ENCODE measurements at regions not wholly inside any gene's neighbourhood (a gene's known extent, or its start where the extent isn't known, plus 50 kb on each side); places are given as distances from the start of the nearest gene placed in this dataset.

DNA sequence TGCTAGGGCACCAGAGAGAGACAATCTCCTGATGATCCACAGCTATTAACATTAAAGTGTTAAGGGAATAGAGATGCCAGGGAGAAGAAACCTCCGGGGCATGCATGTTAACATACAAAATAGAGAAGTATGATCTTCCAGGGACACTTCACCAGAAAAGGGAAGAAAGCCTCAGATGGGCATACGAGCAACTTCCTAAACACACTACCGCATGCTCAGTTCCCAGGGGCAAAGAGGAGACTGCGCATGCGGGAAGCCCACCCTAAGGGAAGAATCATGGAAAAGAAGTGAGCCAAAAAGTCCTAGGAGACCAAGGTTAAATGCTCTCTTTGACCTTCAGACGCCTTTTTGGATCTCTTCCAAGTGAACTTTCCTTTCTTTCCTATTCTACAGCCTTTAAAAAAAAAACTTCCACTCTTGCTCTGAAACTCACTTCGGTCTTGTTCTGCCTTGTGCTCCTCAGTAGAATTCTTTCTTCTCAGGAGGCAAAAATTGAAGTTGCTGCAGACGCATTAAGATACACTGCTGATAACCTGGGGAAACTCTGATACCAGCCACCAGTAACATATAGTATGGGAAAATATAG, 1211.3 kb downstream of the REEP3 start:
- Histone ChIP-seq H3K36me3 (ENCODE audit: control insufficient read depth in 2 of 2, insufficient read depth in 1 of 2, low read length in 2 of 2) (no peaks in the 10 kb centered on the region), H3K4me1 (ENCODE audit: control insufficient read depth, insufficient read depth, low read length) (no peaks in the 10 kb centered on the region), H3K9me3 (ENCODE audit: control insufficient read depth, insufficient read depth, low read depth, low read length) (no peaks in the 10 kb centered on the region), H3K27ac (ENCODE audit: extremely low read depth, low read depth, low read length) (no peak overlapping the region), H3K4me3 (ENCODE audit: low read depth, low read length) (no peak overlapping the region)
- POLR2A ChIA-PET, result no interaction called here
- TF ChIP-seq ZNF354C (tag by site-specific recombination; IDR thresholded peaks at IDR 0.05; ENCODE audit: borderline replicate concordance, low read depth) (no peak), ZNF501 (tag by site-specific recombination; IDR thresholded peaks at IDR 0.05) (no peak), HOXC10 (CRISPR knock-in tag; IDR thresholded peaks at IDR 0.05) (no peak), KLF16 (tag by site-specific recombination; IDR thresholded peaks at IDR 0.05) (no peak), ZNF184 (tag by site-specific recombination; IDR thresholded peaks at IDR 0.05) (no peak), ZNF433 (tag by site-specific recombination; IDR thresholded peaks at IDR 0.05; ENCODE audit: low read depth) (no peak)
- TF ChIP-seq, protein P1, sequence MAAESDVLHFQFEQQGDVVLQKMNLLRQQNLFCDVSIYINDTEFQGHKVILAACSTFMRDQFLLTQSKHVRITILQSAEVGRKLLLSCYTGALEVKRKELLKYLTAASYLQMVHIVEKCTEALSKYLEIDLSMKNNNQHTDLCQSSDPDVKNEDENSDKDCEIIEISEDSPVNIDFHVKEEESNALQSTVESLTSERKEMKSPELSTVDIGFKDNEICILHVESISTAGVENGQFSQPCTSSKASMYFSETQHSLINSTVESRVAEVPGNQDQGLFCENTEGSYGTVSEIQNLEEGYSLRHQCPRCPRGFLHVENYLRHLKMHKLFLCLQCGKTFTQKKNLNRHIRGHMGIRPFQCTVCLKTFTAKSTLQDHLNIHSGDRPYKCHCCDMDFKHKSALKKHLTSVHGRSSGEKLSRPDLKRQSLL (tag by site-specific recombination; IDR thresholded peaks at IDR 0.05), result no peak
- CTCF ChIA-PET, result interaction anchor here (0.6 kb wide), 1 partner anchor 564 kb away, joined by 5 read pairs; no protein-coding TSS in a partner anchor

DNA sequence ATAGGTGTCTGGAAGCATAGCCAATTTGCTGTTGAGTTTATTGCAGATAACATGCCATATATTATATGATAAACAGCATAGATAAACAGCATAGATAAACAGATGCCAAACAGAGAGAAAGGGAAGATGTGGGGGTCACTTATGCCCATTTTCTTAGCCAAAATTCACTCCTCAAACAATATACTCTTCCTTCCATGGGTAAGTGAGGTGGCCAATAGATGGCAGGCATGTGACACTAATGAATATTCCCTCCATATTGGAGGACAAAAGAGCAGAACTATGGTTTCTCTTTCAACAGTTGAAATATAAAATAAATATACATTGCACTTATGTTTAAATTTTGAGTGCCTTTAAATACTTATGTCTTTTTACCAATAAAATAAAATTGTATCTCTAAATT, 1212.8 kb downstream of the REEP3 start:
- no peaks in the 10 kb centered on the region for H3K4me1 ChIP-seq (ENCODE audit: control insufficient read depth, insufficient read depth, low read length)
- H3K27ac ChIP-seq (ENCODE audit: extremely low read depth, low read depth, low read length), result no peak overlapping the region
- peak; percentile 23; the same call in 1 of the 2 replicates for TF ChIP-seq ZNF654 (tag by site-specific recombination; IDR thresholded peaks at IDR 0.05; ENCODE audit: low read depth)
- TF ChIP-seq ZNF433 (tag by site-specific recombination; IDR thresholded peaks at IDR 0.05; ENCODE audit: low read depth), result no peak
- ChIA-PET CTCF (no interaction called here), POLR2A (no interaction called here)
- no peak overlapping the region for H3K4me3 ChIP-seq (ENCODE audit: low read depth, low read length)
- H3K36me3 ChIP-seq (ENCODE audit: control insufficient read depth in 2 of 2, insufficient read depth in 1 of 2, low read length in 2 of 2), result no peaks in the 10 kb centered on the region
- no peaks in the 10 kb centered on the region for H3K9me3 ChIP-seq (ENCODE audit: control insufficient read depth, insufficient read depth, low read depth, low read length)

DNA sequence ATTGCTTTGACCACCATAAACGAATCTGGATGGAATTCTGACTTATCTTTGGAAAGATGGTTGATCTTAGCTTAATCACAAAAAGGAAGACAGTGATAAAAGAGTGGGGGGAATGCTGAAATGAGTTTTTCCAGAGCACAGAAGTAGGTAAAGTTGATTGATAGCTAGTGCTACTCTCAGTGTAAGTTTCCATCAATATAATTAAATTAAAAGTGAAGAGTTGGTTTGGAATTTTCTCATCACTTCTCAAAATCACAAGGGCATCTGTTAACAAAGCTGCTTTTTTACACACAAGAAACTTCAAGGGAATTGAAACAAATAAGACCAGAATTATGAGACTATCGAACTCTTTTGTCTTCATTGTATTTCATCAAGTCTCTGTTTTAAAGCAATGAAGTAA, 1217.3 kb downstream of the REEP3 start:
- H3K4me1 ChIP-seq (ENCODE audit: control insufficient read depth, insufficient read depth, low read length), result no peaks in the 10 kb centered on the region
- no peak overlapping the region for H3K4me3 ChIP-seq (ENCODE audit: low read depth, low read length)
- no peak overlapping the region for H3K27ac ChIP-seq (ENCODE audit: extremely low read depth, low read depth, low read length)
- ChIA-PET CTCF (interaction anchor here (0.6 to 0.7 kb wide), 3 partner anchors 678 to 1985 kb away, joined by 3 to 6 read pairs (median 3); no protein-coding TSS in a partner anchor), POLR2A (no interaction called here)
- no peak for TF ChIP-seq ZNF335 (tag by site-specific recombination; conservative IDR thresholded peaks at IDR 0.05)
- no peaks in the 10 kb centered on the region for H3K9me3 ChIP-seq (ENCODE audit: control insufficient read depth, insufficient read depth, low read depth, low read length)
- H3K36me3 ChIP-seq (ENCODE audit: control insufficient read depth in 2 of 2, insufficient read depth in 1 of 2, low read length in 2 of 2), result no peaks in the 10 kb centered on the region

DNA sequence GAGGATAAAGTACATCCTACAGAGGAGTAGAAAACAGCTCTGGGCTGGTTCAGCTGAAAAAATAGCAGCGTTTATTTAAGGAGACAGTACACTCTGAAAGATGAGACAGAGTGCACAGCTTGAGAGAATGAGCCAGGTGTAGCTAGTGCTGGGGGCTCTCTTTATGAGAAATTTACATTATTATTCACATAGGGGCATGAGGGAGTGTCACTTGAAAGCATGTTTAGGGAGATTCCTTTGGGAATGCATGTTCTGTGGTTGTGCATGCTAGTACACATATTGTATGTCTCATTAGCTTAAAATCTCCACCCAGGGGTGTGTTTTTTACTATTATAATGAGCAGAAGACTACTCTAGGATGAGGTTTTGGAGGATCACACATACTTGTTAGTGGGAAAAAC, 1224.4 kb downstream of the REEP3 start:
- H3K9me3 ChIP-seq (ENCODE audit: control insufficient read depth, insufficient read depth, low read depth, low read length), result no peaks in the 10 kb centered on the region
- ChIA-PET CTCF (no interaction called here), POLR2A (no interaction called here)
- TF ChIP-seq ZNF548 (tag by site-specific recombination; IDR thresholded peaks at IDR 0.05) (no peak), HOXC10 (CRISPR knock-in tag; IDR thresholded peaks at IDR 0.05) (no peak), ZBTB1 (tag by site-specific recombination; IDR thresholded peaks at IDR 0.05) (no peak)
- TF ChIP-seq, protein P2, sequence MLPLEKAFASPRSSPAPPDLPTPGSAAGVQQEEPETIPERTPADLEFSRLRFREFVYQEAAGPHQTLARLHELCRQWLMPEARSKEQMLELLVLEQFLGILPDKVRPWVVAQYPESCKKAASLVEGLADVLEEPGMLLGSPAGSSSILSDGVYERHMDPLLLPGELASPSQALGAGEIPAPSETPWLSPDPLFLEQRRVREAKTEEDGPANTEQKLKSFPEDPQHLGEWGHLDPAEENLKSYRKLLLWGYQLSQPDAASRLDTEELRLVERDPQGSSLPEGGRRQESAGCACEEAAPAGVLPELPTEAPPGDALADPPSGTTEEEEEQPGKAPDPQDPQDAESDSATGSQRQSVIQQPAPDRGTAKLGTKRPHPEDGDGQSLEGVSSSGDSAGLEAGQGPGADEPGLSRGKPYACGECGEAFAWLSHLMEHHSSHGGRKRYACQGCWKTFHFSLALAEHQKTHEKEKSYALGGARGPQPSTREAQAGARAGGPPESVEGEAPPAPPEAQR (tag by site-specific recombination; IDR thresholded peaks at IDR 0.05), result no peak
- H3K4me1 ChIP-seq (ENCODE audit: control insufficient read depth, insufficient read depth, low read length), result no peaks in the 10 kb centered on the region
- H3K27ac ChIP-seq (ENCODE audit: extremely low read depth, low read depth, low read length), result no peak overlapping the region
- H3K4me3 ChIP-seq (ENCODE audit: low read depth, low read length), result no peak overlapping the region
- H3K36me3 ChIP-seq (ENCODE audit: control insufficient read depth in 2 of 2, insufficient read depth in 1 of 2, low read length in 2 of 2), result no peaks in the 10 kb centered on the region

DNA sequence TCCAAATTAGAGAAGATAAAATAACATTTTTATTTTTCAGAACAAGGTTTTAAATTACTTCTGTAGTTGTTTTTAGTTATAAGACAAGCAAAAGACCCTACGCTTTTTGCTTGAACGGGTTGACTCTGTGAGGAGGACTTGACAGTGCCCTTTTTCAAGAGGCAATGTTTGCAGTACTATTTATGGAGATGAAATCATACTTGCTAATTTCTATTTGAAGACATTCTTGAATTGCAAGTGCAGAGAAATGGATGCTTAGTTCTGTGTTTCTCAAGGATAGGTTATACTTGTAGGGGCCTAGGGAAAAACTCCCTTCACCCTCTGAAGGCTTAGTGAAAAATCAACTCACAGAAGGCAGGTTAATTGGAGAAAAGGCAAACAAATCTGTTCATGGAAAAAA, 1229.5 kb downstream of the REEP3 start:
- Histone ChIP-seq H3K4me1 (ENCODE audit: control insufficient read depth, insufficient read depth, low read length) (no peaks in the 10 kb centered on the region), H3K36me3 (ENCODE audit: control insufficient read depth in 2 of 2, insufficient read depth in 1 of 2, low read length in 2 of 2) (no peaks in the 10 kb centered on the region), H3K27ac (ENCODE audit: extremely low read depth, low read depth, low read length) (no peak overlapping the region), H3K4me3 (ENCODE audit: low read depth, low read length) (no peak overlapping the region), H3K9me3 (ENCODE audit: control insufficient read depth, insufficient read depth, low read depth, low read length) (no peaks in the 10 kb centered on the region)
- ChIA-PET CTCF (no interaction called here), POLR2A (no interaction called here)
- TF ChIP-seq ZNF311 (tag by site-specific recombination; IDR thresholded peaks at IDR 0.05; ENCODE audit: borderline replicate concordance) (no peak), HOXC10 (CRISPR knock-in tag; IDR thresholded peaks at IDR 0.05) (no peak), ZNF366 (tag by site-specific recombination; conservative IDR thresholded peaks at IDR 0.05) (no peak), HOXD13 (CRISPR knock-in tag; IDR thresholded peaks at IDR 0.05; ENCODE audit: borderline replicate concordance) (no peak), ZNF169 (tag by site-specific recombination; IDR thresholded peaks at IDR 0.05) (no peak)
- TF ChIP-seq, protein P3, sequence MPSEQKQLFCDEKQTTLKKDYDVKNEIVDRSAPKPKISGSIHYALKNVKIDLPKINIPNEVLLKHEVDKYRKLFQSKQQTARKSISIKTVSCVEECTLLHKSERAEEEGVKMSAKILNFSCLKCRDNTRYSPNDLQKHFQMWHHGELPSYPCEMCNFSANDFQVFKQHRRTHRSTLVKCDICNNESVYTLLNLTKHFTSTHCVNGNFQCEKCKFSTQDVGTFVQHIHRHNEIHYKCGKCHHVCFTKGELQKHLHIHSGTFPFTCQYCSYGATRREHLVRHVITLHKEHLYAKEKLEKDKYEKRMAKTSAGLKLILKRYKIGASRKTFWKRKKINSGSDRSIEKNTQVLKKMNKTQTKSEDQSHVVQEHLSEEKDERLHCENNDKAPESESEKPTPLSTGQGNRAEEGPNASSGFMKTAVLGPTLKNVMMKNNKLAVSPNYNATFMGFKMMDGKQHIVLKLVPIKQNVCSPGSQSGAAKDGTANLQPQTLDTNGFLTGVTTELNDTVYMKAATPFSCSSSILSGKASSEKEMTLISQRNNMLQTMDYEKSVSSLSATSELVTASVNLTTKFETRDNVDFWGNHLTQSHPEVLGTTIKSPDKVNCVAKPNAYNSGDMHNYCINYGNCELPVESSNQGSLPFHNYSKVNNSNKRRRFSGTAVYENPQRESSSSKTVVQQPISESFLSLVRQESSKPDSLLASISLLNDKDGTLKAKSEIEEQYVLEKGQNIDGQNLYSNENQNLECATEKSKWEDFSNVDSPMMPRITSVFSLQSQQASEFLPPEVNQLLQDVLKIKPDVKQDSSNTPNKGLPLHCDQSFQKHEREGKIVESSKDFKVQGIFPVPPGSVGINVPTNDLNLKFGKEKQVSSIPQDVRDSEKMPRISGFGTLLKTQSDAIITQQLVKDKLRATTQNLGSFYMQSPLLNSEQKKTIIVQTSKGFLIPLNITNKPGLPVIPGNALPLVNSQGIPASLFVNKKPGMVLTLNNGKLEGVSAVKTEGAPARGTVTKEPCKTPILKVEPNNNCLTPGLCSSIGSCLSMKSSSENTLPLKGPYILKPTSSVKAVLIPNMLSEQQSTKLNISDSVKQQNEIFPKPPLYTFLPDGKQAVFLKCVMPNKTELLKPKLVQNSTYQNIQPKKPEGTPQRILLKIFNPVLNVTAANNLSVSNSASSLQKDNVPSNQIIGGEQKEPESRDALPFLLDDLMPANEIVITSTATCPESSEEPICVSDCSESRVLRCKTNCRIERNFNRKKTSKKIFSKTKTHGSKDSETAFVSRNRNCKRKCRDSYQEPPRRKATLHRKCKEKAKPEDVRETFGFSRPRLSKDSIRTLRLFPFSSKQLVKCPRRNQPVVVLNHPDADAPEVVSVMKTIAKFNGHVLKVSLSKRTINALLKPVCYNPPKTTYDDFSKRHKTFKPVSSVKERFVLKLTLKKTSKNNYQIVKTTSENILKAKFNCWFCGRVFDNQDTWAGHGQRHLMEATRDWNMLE (tag by site-specific recombination; conservative IDR thresholded peaks at IDR 0.05; ENCODE audit: low read depth), result no peak
